Type B pancreatic cell (in vitro differentiated cells): ENCODE measurements at regions not wholly inside any gene's neighbourhood (a gene's known extent, or its start where the extent isn't known, plus 50 kb on each side); places are given as distances from the start of the nearest gene placed in this dataset.

Experiments used
- DNase-seq: peaks from one replicate; pipeline ENCODE4 v3.0.0; 2021; ENCODE audit warnings: mixed read lengths; ENCODE audit not compliant: unreplicated experiment; ENCODE audit errors: extremely low spot score
- H3K27ac Mint-ChIP-seq: 2 replicates; pipeline ENCODE4 v1.8.0; 2021; ENCODE audit warnings: mild to moderate bottlenecking, mixed read lengths
- H3K27me3 Mint-ChIP-seq: 2 replicates; pipeline ENCODE4 v1.8.0; 2021; ENCODE audit warnings: mixed read lengths
- H3K36me3 Mint-ChIP-seq: 2 replicates; pipeline ENCODE4 v1.8.0; 2021; ENCODE audit warnings: mixed read lengths
- H3K4me1 Mint-ChIP-seq: one replicate; pipeline ENCODE4 v1.8.0; 2021; ENCODE audit warnings: mixed read lengths; ENCODE audit not compliant: unreplicated experiment
- H3K4me3 Mint-ChIP-seq: 2 replicates; pipeline ENCODE4 v1.8.0; 2021; ENCODE audit warnings: mild to moderate bottlenecking, mixed read lengths
- H3K9me3 Mint-ChIP-seq: 2 replicates; pipeline ENCODE4 v1.8.0; 2021; ENCODE audit warnings: mixed read lengths
- TF ChIP-seq, protein P1 (sequence below): fragments of 200-600 bp; sonication (generic); conservative IDR thresholded peaks from 2 replicates; pipeline ENCODE4 v1.5.0; 2021; ENCODE audit warnings: antibody characterized with exemption, mild to moderate bottlenecking

DNA sequence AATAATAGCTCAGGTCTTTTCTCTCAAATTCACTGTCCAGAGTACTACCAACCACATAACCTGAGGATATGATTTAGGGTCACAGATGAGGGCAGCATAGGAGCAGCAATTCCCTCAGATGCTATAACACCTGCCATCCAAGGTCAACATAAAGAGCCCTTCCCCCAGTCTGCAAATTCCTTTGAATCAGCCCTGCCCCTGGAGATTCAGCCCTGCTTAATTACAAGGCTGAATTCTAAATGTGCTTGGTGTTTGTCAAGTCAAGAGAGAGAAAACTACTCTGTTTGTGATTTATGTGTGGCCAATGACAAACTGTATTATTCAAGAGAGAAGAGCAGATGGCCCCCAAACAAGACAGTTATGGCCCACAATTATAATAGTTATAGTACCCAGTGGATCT, 195.7 kb upstream of the ADGRL2 start:
- Mint-ChIP-seq H3K27ac (no peak overlapping the region), H3K9me3 (no peaks in the 10 kb centered on the region), H3K27me3 (no peaks in the 10 kb centered on the region), H3K36me3 (no peaks in the 10 kb centered on the region), H3K4me3 (no peak overlapping the region), H3K4me1 (peaks cover 34% of the 10 kb centered on the region)
- DNase-seq, result no peak
- TF ChIP-seq, protein P1, sequence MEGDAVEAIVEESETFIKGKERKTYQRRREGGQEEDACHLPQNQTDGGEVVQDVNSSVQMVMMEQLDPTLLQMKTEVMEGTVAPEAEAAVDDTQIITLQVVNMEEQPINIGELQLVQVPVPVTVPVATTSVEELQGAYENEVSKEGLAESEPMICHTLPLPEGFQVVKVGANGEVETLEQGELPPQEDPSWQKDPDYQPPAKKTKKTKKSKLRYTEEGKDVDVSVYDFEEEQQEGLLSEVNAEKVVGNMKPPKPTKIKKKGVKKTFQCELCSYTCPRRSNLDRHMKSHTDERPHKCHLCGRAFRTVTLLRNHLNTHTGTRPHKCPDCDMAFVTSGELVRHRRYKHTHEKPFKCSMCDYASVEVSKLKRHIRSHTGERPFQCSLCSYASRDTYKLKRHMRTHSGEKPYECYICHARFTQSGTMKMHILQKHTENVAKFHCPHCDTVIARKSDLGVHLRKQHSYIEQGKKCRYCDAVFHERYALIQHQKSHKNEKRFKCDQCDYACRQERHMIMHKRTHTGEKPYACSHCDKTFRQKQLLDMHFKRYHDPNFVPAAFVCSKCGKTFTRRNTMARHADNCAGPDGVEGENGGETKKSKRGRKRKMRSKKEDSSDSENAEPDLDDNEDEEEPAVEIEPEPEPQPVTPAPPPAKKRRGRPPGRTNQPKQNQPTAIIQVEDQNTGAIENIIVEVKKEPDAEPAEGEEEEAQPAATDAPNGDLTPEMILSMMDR, result no peak

DNA sequence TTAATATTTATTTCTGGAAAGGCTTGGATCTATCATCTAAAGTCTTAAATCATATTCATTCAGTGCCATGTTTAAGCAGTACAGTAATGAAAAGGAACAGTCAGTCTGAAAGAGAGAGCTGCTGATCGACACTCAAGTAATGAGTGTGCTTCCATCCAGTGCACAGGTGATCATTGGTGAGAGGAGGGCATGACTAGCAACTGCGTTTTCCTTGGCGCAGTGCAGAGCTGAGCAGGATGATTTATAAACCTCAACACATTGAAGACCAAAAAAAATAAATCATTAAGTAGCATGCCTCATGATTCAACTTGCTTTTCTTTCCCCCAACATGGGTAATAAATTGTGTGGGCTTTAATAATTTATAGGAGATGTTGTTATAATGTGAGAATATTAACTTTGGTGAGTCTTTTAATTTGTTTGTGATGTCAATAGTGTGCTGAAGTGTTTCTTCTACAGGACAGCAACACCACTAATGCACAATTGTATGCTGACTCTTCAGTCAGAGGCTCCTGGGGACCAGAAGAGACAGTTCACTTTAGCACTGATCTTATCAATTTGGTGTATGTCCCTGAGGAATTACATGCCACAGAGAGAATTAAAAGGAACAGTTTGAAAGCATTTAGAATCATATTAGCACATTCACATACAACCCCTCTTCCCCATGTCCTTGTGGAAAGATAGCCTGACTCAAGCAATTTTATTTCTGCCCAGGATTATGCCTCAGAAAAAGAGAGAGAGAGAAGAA, 199.7 kb upstream of the ADGRL2 start:
- Mint-ChIP-seq H3K9me3 (no peaks in the 10 kb centered on the region), H3K4me3 (no peak overlapping the region), H3K36me3 (no peaks in the 10 kb centered on the region), H3K4me1 (peaks cover 35% of the 10 kb centered on the region), H3K27me3 (no peaks in the 10 kb centered on the region), H3K27ac (peak overlapping the region; percentile 7)
- TF ChIP-seq, protein P1, result no peak
- no peak for DNase-seq

DNA sequence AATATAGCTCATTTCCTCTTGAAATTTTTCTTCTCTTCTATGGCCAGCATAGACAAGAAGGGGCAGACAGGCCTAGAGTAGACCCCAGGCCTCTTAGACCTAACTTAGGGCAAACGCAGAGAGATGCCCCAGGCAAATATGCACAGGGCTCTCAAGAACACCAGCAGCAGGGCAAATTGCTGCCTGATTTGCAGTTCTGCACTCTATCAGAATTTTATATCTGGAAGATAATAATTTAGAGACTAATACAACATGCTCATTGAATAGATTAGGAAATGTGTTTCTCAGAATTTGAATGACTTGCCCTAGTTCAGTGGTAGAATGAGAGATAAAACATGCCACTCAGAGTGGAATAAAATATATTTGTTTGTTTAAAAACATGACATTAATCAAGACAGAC, 200.4 kb upstream of the ADGRL2 start:
- TF ChIP-seq, protein P1, result no peak
- H3K9me3 Mint-ChIP-seq, result no peaks in the 10 kb centered on the region
- no peaks in the 10 kb centered on the region for H3K36me3 Mint-ChIP-seq
- H3K4me1 Mint-ChIP-seq, result peaks cover 31% of the 10 kb centered on the region
- H3K27me3 Mint-ChIP-seq, result no peaks in the 10 kb centered on the region
- H3K27ac Mint-ChIP-seq, result no peak overlapping the region
- no peak for DNase-seq
- no peak overlapping the region for H3K4me3 Mint-ChIP-seq

DNA sequence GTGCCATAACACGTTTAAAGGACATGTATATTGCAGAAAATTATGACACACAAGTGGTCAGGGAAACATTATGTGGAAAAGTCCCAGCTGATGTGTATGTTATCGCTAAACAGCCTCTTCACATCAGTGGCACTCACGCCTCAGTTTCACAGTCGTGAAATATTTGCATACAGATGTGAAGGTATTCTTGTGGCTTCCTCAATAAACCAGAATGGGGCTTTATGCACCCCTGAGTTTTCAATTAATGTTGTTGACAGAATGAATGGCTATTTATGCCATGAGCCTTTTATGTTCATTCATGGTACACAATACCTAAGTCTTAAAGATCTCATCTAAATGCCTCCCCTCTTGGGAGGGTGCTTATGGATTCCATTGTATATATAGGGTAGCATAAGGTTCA, 202.1 kb upstream of the ADGRL2 start:
- DNase-seq, result no peak
- Mint-ChIP-seq H3K9me3 (no peaks in the 10 kb centered on the region), H3K27me3 (no peaks in the 10 kb centered on the region), H3K4me1 (peaks cover 26% of the 10 kb centered on the region), H3K36me3 (peaks cover 3% of the 10 kb centered on the region), H3K27ac (no peak overlapping the region), H3K4me3 (no peak overlapping the region)
- TF ChIP-seq, protein P1, result no peak

DNA sequence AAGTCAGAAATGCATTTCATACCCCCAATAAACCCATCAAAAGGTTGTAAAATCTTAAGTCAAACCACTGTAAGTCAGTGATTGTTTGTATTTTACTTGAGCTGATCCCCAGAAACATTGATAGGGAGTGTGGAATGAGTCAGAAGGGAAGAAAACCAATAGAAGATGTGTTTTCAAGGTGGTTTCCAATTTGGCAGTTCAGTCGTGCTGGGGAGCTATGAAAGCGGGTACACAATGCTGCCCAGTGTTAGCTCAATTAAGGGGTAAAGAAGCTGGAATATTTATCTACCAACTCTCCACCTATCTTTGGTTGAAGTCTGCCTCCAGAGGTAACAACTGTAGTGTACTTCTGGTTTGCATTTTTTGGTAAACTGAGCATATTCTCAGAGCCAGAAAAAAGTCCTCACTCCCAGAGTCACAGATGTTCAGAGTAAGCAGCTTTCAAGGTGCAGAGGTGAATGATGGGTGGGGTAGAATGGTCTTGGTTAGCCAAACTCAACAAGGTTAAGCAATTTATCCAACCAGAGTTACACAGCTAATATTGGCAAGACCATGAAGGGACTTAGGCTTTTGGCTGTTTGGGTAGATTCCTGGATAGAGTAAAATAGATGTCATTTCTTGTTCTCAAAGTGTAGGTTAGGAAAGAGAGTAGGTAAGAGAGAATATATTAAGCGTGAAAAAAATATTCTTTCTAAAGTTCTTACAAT, 202.9 kb upstream of the ADGRL2 start:
- Mint-ChIP-seq H3K4me3 (no peak overlapping the region), H3K4me1 (peaks cover 21% of the 10 kb centered on the region), H3K27ac (no peak overlapping the region), H3K27me3 (no peaks in the 10 kb centered on the region), H3K9me3 (no peaks in the 10 kb centered on the region), H3K36me3 (peaks cover 3% of the 10 kb centered on the region)
- DNase-seq, result no peak
- TF ChIP-seq, protein P1, result no peak
